ENCODE measurements at regions not wholly inside any gene's neighbourhood (a gene's known extent, or its start where the extent isn't known, plus 50 kb on each side); places are given as distances from the start of the nearest gene placed in this dataset.

- no peak for TF ChIP-seq CTCF (IDR thresholded peaks at IDR 0.05)
- no peak for TF ChIP-seq POLR2A (IDR thresholded peaks at IDR 0.05)
Measured at GRCh38 chr6:148269386-148269785, 73.3 kb upstream of the SASH1 start.

Data from body of pancreas (tissue), 4 donors.